GM13976 (cell line): ENCODE measurements at regions not wholly inside any gene's neighbourhood (a gene's known extent, or its start where the extent isn't known, plus 50 kb on each side); places are given as distances from the start of the nearest gene placed in this dataset.
A peak's percentile ranks its signal among the peaks of the same experiment; 100 is the strongest.
"Not testable (repeated sequence)": the region's sequence is repeated elsewhere in the genome, so short reads cannot be mapped to it uniquely, and the experiment has no call there.

Experiments used
- DNase-seq: peaks from one replicate; pipeline ENCODE4 v3.0.0; 2012; ENCODE audit warnings: low spot score
- CTCF ChIP-seq: IDR thresholded peaks from 2 replicates; pipeline ENCODE4 v1.5.1; 2012; ENCODE audit warnings: borderline replicate concordance, mild to moderate bottlenecking; ENCODE audit not compliant: insufficient read depth; ENCODE audit errors: extremely low read depth, missing control alignments, control extremely low read depth
- in situ Hi-C: fragments of 300-500 bp; cut with MboI; formaldehyde crosslinking; loops from one replicate; pipeline ENCODE4 v1.12.0; 2022; ENCODE audit warnings: low sequenced_read_pairs, mixed read lengths, inconsistent platforms; ENCODE audit not compliant: unreplicated experiment

GRCh38 chr21:5117666-5118295, 5403.6 kb upstream of the TPTE start:
- DNase-seq, in situ Hi-C loops: not testable (repeated sequence)

GRCh38 chr21:5118296-5118679, 5403.1 kb upstream of the TPTE start:
- in situ Hi-C loops, DNase-seq: not testable (repeated sequence)

GRCh38 chr21:5119179-5119578, 5402.2 kb upstream of the TPTE start:
- DNase-seq, in situ Hi-C loops: not testable (repeated sequence)

GRCh38 chr21:5121399-5121798, 5400.0 kb upstream of the TPTE start:
- DNase-seq, in situ Hi-C loops: not testable (repeated sequence)

GRCh38 chr21:5121849-5122248, 5399.5 kb upstream of the TPTE start:
- DNase-seq, in situ Hi-C loops: not testable (repeated sequence)

- in situ Hi-C loops, DNase-seq: not testable (repeated sequence)
- TF ChIP-seq CTCF, result peak; percentile 53
Measured at GRCh38 chr21:5123655-5124054, 5397.7 kb upstream of the TPTE start.

- in situ Hi-C loops, DNase-seq: not testable (repeated sequence)
Measured at GRCh38 chr21:5128261-5128660, 5393.1 kb upstream of the TPTE start.

- DNase-seq, in situ Hi-C loops: not testable (repeated sequence)
Measured at GRCh38 chr21:5133824-5134223, 5387.6 kb upstream of the TPTE start.

- in situ Hi-C loops, DNase-seq: not testable (repeated sequence)
Measured at GRCh38 chr21:5136406-5136805, 5385.0 kb upstream of the TPTE start.

- in situ Hi-C loops, DNase-seq: not testable (repeated sequence)
Measured at GRCh38 chr21:5137006-5137405, 5384.4 kb upstream of the TPTE start.

GRCh38 chr21:5138687-5139086, 5382.7 kb upstream of the TPTE start:
- DNase-seq, in situ Hi-C loops: not testable (repeated sequence)

- in situ Hi-C loops, DNase-seq: not testable (repeated sequence)
Measured at GRCh38 chr21:5139528-5139927, 5381.9 kb upstream of the TPTE start.

GRCh38 chr21:5143011-5143410, 5378.4 kb upstream of the TPTE start:
- DNase-seq, in situ Hi-C loops: not testable (repeated sequence)

- in situ Hi-C loops, result not testable (repeated sequence)
Measured at GRCh38 chr21:5144731-5145130, 5376.7 kb upstream of the TPTE start.

GRCh38 chr21:5147685-5148084, 5373.7 kb upstream of the TPTE start:
- in situ Hi-C loops, DNase-seq: not testable (repeated sequence)

More at GRCh38 chr21:5144731-5145130, 5376.7 kb upstream of the TPTE start:
- DNase-seq, result not testable (repeated sequence)

- in situ Hi-C loops, DNase-seq: not testable (repeated sequence)
Measured at GRCh38 chr21:5149222-5149621, 5372.2 kb upstream of the TPTE start.

- DNase-seq, in situ Hi-C loops: not testable (repeated sequence)
Measured at GRCh38 chr21:5153842-5154640, 5367.3 kb upstream of the TPTE start.

- in situ Hi-C loops, DNase-seq: not testable (repeated sequence)
Measured at GRCh38 chr21:5154641-5154982, 5366.8 kb upstream of the TPTE start.
